Liver (tissue), 3 donors: ENCODE measurements at regions not wholly inside any gene's neighbourhood (a gene's known extent, or its start where the extent isn't known, plus 50 kb on each side); places are given as distances from the start of the nearest gene placed in this dataset.

Experiments
- RXRA ChIP-seq, 2 donors: IDR thresholded peaks; 2 replicates each; pipeline ENCODE4 v1.6.1; 2017 to 2018; ENCODE audit warnings: antibody characterized with exemption in 2 of 2, mild to moderate bottlenecking in 1 of 2
- SP1 ChIP-seq: IDR thresholded peaks from 2 replicates; pipeline ENCODE4 v1.6.1; 2018; ENCODE audit warnings: antibody characterized with exemption, mild to moderate bottlenecking
- TF ChIP-seq, protein P1 (sequence below): fragments of 150-350 bp; IDR thresholded peaks from 2 replicates; pipeline ENCODE4 v1.5.1; 2017; ENCODE audit warnings: improper control_type of control experiment, low read depth, low read length; ENCODE audit not compliant: missing input control
- donor health status: healthy.
- donor health status: healthy.

DNA sequence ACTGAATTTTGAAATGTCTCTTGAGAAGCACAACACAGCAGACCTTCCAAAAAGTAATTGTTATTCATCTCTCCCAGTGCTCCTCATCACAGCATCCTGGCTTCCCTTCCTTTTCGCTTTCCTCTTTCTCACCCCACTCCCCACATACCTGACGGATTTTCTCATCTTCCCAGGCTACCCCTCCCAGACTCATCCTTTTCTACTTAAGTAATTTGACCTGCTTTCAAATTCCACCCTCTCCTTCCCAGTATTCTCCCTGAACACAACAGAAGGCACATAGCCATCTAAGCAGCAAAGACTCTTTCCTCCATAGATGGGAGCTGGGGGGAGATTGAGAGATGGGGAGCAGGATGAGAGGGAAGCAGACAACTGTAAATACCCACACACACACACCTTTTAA, 187.1 kb upstream of the STT3B start:
- TF ChIP-seq RXRA (IDR thresholded peaks at IDR 0.05) (no peak), SP1 (no peak)
- TF ChIP-seq, protein P1, sequence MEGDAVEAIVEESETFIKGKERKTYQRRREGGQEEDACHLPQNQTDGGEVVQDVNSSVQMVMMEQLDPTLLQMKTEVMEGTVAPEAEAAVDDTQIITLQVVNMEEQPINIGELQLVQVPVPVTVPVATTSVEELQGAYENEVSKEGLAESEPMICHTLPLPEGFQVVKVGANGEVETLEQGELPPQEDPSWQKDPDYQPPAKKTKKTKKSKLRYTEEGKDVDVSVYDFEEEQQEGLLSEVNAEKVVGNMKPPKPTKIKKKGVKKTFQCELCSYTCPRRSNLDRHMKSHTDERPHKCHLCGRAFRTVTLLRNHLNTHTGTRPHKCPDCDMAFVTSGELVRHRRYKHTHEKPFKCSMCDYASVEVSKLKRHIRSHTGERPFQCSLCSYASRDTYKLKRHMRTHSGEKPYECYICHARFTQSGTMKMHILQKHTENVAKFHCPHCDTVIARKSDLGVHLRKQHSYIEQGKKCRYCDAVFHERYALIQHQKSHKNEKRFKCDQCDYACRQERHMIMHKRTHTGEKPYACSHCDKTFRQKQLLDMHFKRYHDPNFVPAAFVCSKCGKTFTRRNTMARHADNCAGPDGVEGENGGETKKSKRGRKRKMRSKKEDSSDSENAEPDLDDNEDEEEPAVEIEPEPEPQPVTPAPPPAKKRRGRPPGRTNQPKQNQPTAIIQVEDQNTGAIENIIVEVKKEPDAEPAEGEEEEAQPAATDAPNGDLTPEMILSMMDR, result no peak
